ENCODE measurements at regions not wholly inside any gene's neighbourhood (a gene's known extent, or its start where the extent isn't known, plus 50 kb on each side); places are given as distances from the start of the nearest gene placed in this dataset.

GRCh38 chr11:81960443-81960842 is 773.2 kb downstream of the FAM181B start:
- no peak for TF ChIP-seq POLR2A (IDR thresholded peaks at IDR 0.05)
- TF ChIP-seq CTCF (IDR thresholded peaks at IDR 0.05): no peak
- no peak for TF ChIP-seq POLR2AphosphoS5 (IDR thresholded peaks at IDR 0.05)

Data from sigmoid colon (tissue), 4 donors.